SK-N-SH treated with all-trans-retinoic acid at 6 μM for 48 hours (cell line): ENCODE measurements at regions not wholly inside any gene's neighbourhood (a gene's known extent, or its start where the extent isn't known, plus 50 kb on each side); places are given as distances from the start of the nearest gene placed in this dataset.

Experiments
- CREB5 ChIP-seq: fragments of 250-450 bp; sonication (Bioruptor Pico); IDR thresholded peaks from 2 replicates; pipeline ENCODE4 v1.5.1; 2020; ENCODE audit warnings: low read depth, mild to moderate bottlenecking, moderate library complexity
- GLIS3 ChIP-seq: fragments of 250-450 bp; sonication (Bioruptor Pico); IDR thresholded peaks from 2 replicates; pipeline ENCODE4 v1.5.0; 2020; ENCODE audit warnings: mild to moderate bottlenecking, moderate library complexity
- PATZ1 ChIP-seq: fragments of 250-450 bp; sonication (Bioruptor Pico); IDR thresholded peaks from 2 replicates; pipeline ENCODE4 v1.8.0; 2020; ENCODE audit warnings: mild to moderate bottlenecking, moderate library complexity, borderline replicate concordance
- ZC3H10 ChIP-seq: fragments of 250-450 bp; sonication (Bioruptor Pico); IDR thresholded peaks from 2 replicates; pipeline ENCODE4 v1.5.1; 2021; ENCODE audit warnings: mild to moderate bottlenecking, moderate library complexity
- ZFP30 ChIP-seq: fragments of 450-650 bp; formaldehyde crosslinking; IDR thresholded peaks from 2 replicates; pipeline ENCODE4 v1.5.0; 2022; ENCODE audit warnings: mild to moderate bottlenecking, moderate library complexity
- ZNF70 ChIP-seq: fragments of 450-650 bp; formaldehyde crosslinking; IDR thresholded peaks from 2 replicates; pipeline ENCODE4 v1.5.0; 2020; ENCODE audit warnings: mild to moderate bottlenecking, moderate library complexity

GRCh38 chr2:62339413-62339812 lies 143.5 kb downstream of the B3GNT2 start:
- TF ChIP-seq ZC3H10 (CRISPR knock-in tag) (no peak), PATZ1 (CRISPR knock-in tag) (no peak), CREB5 (CRISPR knock-in tag) (no peak), ZFP30 (CRISPR knock-in tag) (no peak), GLIS3 (CRISPR knock-in tag) (no peak), ZNF70 (CRISPR knock-in tag) (no peak)
